ENCODE measurements at regions not wholly inside any gene's neighbourhood (a gene's known extent, or its start where the extent isn't known, plus 50 kb on each side); places are given as distances from the start of the nearest gene placed in this dataset.

- Histone ChIP-seq H3K27me3 (ENCODE audit: control insufficient read depth, insufficient read depth, low read length) (no peaks in the 10 kb centered on the region), H3K36me3 (ENCODE audit: control insufficient read depth, insufficient read depth, low read length) (no peaks in the 10 kb centered on the region), H3K27ac (ENCODE audit: low read length) (no peak overlapping the region), H3K4me1 (ENCODE audit: control insufficient read depth, insufficient read depth, low read length) (no peaks in the 10 kb centered on the region), H3K9me3 (ENCODE audit: control insufficient read depth, insufficient read depth, low read depth, low read length) (no peaks in the 10 kb centered on the region), H3K4me3 (ENCODE audit: low read depth in 2 of 2, low read length in 2 of 2) (no peak overlapping the region)
- in situ Hi-C loops (cut with HindIII; ENCODE audit: low pct_unique_long_range_greater_than_20kb, low sequenced_read_pairs) (no loop called here), intact Hi-C loops (cut with micrococcal nuclease; ENCODE audit: unreplicated experiment) (no loop called here)
- no peak for DNase-seq (ENCODE audit: low read depth, low spot score)
- no peak for TF ChIP-seq POLR2AphosphoS5 (IDR thresholded peaks at IDR 0.05; ENCODE audit: low read depth, low read length)
- TF ChIP-seq CTCF (IDR thresholded peaks at IDR 0.05) = no peak
- ChIA-PET POLR2A (no interaction called here), CTCF (no interaction called here)
- no TSS peak for BruUV-seq (replicated peaks)
- ATAC-seq = no peak
These were observed 374.7 kb upstream of the FAM241A start for GRCh38 chr4:111770514-111770913.

- H3K4me1 ChIP-seq (ENCODE audit: control insufficient read depth, insufficient read depth, low read length) = no peaks in the 10 kb centered on the region
- no peak overlapping the region for H3K4me3 ChIP-seq (ENCODE audit: low read depth in 2 of 2, low read length in 2 of 2)
- H3K36me3 ChIP-seq (ENCODE audit: control insufficient read depth, insufficient read depth, low read length) = no peaks in the 10 kb centered on the region
- in situ Hi-C loops (cut with HindIII; ENCODE audit: low pct_unique_long_range_greater_than_20kb, low sequenced_read_pairs) = no loop called here
- BruUV-seq (replicated peaks) = no TSS peak
- H3K27ac ChIP-seq (ENCODE audit: low read length) = no peak overlapping the region
- no peaks in the 10 kb centered on the region for H3K27me3 ChIP-seq (ENCODE audit: control insufficient read depth, insufficient read depth, low read length)
- TF ChIP-seq REST (IDR thresholded peaks at IDR 0.05; ENCODE audit: insufficient read depth in 1 of 2, low read depth in 2 of 2, low read length in 1 of 2) = no peak
- TF ChIP-seq SIN3A (IDR thresholded peaks at IDR 0.05; ENCODE audit: borderline replicate concordance, insufficient read depth, low read depth, low read length) = no peak
- TF ChIP-seq TCF7L2 (IDR thresholded peaks at IDR 0.05; ENCODE audit: low read depth, low read length) = no peak
- TF ChIP-seq CTCF (IDR thresholded peaks at IDR 0.05) = no peak
- TF ChIP-seq POLR2AphosphoS5 (IDR thresholded peaks at IDR 0.05; ENCODE audit: low read depth, low read length) = no peak
- H3K9me3 ChIP-seq (ENCODE audit: control insufficient read depth, insufficient read depth, low read depth, low read length) = no peaks in the 10 kb centered on the region
- POLR2A ChIA-PET = no interaction called here
- CTCF ChIA-PET = no interaction called here
- no peak for ATAC-seq
- DNase-seq (ENCODE audit: low read depth, low spot score) = no peak
- intact Hi-C loops (cut with micrococcal nuclease; ENCODE audit: unreplicated experiment) = no loop called here
These were observed 371.4 kb upstream of the FAM241A start for GRCh38 chr4:111773858-111774257.
